Bronchial epithelial cell (primary cell): ENCODE measurements at regions not wholly inside any gene's neighbourhood (a gene's known extent, or its start where the extent isn't known, plus 50 kb on each side); places are given as distances from the start of the nearest gene placed in this dataset.
A peak's percentile ranks its signal among the peaks of the same experiment; 100 is the strongest.

Source experiments
- DNase-seq: peaks from one replicate; pipeline ENCODE4 v3.0.0-alpha.2; 2010; ENCODE audit warnings: low read depth
- FAIRE-seq: peaks from 2 replicates; lab custom pipeline; 2011; peaks lifted over from hg19 to GRCh38; lab: Jason Lieb, UNC
- H3K27me3 ChIP-seq: 2 replicates; pipeline ENCODE4 v1.5.1; 2011; ENCODE audit warnings: low read length; ENCODE audit not compliant: control insufficient read depth, insufficient read depth
- H3K36me3 ChIP-seq: 2 replicates; pipeline ENCODE4 v1.5.1; 2011; ENCODE audit warnings: low read length; ENCODE audit not compliant: control insufficient read depth, insufficient read depth
- H3K4me3 ChIP-seq: 2 replicates; pipeline ENCODE4 v1.5.1; 2011; ENCODE audit warnings: mild to moderate bottlenecking, low read depth, low read length, control low read depth
- TF ChIP-seq, protein P1 (sequence below): IDR thresholded peaks from 2 replicates; pipeline ENCODE4 v1.5.1; 2011; ENCODE audit warnings: mild to moderate bottlenecking, moderate library complexity, low read length, control low read depth, inconsistent platforms; ENCODE audit not compliant: insufficient read depth, severe bottlenecking

DNA sequence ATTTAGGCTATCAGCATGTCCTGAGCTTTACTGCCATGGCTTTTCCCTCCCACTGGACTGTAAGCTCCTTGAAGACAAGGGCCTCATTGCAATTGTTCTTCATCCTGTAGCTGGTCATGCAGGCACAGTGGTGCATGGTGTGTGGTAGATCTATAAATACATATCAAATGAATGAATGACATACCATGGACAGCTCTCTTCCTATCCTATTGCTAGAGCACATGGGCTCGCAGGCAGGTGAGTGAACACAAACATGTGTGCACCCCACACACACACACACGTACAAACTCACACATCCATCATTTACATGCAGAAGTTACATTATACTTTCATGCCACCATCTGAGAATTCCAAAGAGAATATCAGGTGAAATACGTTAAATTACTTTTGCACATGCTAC is 172.9 kb upstream of the RUNX1 start:
- TF ChIP-seq, protein P1, sequence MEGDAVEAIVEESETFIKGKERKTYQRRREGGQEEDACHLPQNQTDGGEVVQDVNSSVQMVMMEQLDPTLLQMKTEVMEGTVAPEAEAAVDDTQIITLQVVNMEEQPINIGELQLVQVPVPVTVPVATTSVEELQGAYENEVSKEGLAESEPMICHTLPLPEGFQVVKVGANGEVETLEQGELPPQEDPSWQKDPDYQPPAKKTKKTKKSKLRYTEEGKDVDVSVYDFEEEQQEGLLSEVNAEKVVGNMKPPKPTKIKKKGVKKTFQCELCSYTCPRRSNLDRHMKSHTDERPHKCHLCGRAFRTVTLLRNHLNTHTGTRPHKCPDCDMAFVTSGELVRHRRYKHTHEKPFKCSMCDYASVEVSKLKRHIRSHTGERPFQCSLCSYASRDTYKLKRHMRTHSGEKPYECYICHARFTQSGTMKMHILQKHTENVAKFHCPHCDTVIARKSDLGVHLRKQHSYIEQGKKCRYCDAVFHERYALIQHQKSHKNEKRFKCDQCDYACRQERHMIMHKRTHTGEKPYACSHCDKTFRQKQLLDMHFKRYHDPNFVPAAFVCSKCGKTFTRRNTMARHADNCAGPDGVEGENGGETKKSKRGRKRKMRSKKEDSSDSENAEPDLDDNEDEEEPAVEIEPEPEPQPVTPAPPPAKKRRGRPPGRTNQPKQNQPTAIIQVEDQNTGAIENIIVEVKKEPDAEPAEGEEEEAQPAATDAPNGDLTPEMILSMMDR = no peak
- no peak for FAIRE-seq
- no peak overlapping the region for H3K4me3 ChIP-seq
- no peaks in the 10 kb centered on the region for H3K36me3 ChIP-seq
- no peak for DNase-seq
- H3K27me3 ChIP-seq = no peaks in the 10 kb centered on the region

- Histone ChIP-seq H3K27me3 (no peaks in the 10 kb centered on the region), H3K4me3 (no peak overlapping the region), H3K36me3 (no peaks in the 10 kb centered on the region)
- DNase-seq (no peak), FAIRE-seq (no peak)
- TF ChIP-seq, protein P1 = no peak
These were observed 171.2 kb upstream of the RUNX1 start for GRCh38 chr21:35220301-35220700.

DNA sequence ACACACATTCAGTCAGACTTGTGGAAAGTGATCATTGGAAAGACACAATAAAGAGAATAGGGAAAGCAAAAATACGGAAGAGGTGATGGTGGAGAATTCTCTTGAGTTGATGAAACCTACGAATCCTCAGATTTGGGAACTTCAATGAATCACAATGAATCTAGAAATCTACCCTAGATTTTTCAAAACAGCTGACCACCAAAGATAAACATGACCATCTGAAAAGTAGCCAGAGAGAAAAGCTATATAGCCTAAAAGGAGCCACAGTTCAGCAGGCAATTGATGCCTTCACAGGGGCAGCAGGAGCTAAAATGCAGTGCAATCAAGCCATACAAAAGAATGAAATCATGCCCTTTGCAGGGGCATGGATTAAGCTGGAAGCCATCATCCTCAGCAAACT is 170.6 kb upstream of the RUNX1 start:
- Histone ChIP-seq H3K4me3 (no peak overlapping the region), H3K27me3 (no peaks in the 10 kb centered on the region), H3K36me3 (no peaks in the 10 kb centered on the region)
- DNase-seq = no peak
- TF ChIP-seq, protein P1 = no peak
- no peak for FAIRE-seq

GRCh38 chr21:35219291-35219690 is 170.2 kb upstream of the RUNX1 start:
- Histone ChIP-seq H3K27me3 (no peaks in the 10 kb centered on the region), H3K36me3 (no peaks in the 10 kb centered on the region), H3K4me3 (no peak overlapping the region)
- no peak for FAIRE-seq
- TF ChIP-seq, protein P1 = no peak
- DNase-seq = no peak

DNA sequence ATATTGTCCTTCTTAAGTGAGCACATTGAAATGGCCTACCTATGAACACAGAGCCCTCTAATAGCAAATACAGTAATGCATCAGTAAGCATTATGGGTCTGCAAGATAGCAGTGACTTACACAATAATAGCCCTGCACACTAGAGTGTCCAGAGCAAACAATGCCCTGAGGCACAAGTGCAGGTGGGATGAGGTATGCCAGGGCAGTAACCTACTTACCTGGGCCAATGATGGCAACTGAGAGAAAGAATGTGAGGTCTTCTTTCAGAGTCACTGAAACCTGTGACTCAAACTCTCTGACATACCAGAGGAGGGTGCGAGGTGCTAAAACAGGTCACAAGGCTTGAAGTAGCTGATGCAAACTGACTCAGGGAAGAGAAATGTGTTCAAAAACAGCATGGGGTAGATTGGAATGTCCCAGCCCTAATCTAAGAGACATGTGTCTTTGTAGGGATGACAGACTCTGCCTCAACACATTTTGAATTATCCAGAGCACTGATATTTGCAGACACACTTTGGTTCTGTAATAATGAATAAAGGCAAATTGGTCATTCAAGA is 168.5 kb upstream of the RUNX1 start:
- no peaks in the 10 kb centered on the region for H3K36me3 ChIP-seq
- peak; percentile 98 for FAIRE-seq
- H3K4me3 ChIP-seq = no peak overlapping the region
- peak; percentile 100 for DNase-seq
- TF ChIP-seq, protein P1 = no peak
- H3K27me3 ChIP-seq = no peaks in the 10 kb centered on the region

- no peak for FAIRE-seq
- Histone ChIP-seq H3K36me3 (no peaks in the 10 kb centered on the region), H3K4me3 (no peak overlapping the region), H3K27me3 (no peaks in the 10 kb centered on the region)
- TF ChIP-seq, protein P1 = no peak
- DNase-seq = no peak
These were observed 167.9 kb upstream of the RUNX1 start for GRCh38 chr21:35216996-35217395.
